EL (cell line): ENCODE measurements at regions not wholly inside any gene's neighbourhood (a gene's known extent, or its start where the extent isn't known, plus 50 kb on each side); places are given as distances from the start of the nearest gene placed in this dataset.

Experiments used
- DNase-seq: peaks from one replicate; pipeline ENCODE4 v3.0.0-alpha.2; 2016

GRCh38 chr9:2913026-2913425 lies 69.1 kb upstream of the PUM3 start:
- no peak for DNase-seq

DNA sequence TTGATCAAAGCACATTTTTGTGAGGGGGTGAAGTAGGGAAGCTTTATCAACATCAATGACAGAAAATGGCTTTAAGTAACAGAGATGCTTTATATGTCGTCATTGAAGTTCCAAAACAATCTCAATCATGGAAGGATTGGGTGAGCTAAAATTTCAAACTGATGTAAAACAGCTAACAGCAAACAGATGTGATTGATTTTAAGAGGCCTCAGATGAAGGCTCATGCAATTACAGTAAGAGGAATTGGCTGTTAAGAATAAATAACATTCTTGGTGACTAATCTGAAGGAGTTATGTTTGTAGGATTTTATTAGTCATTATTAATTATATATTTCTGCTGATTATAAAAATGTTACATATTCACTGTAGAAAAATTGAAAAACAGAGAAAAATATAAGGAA lies 63.5 kb upstream of the PUM3 start:
- peak; percentile 2 for DNase-seq

GRCh38 chr9:2904242-2904930 lies 60.5 kb upstream of the PUM3 start:
- no peak for DNase-seq
